CD4-positive, alpha-beta memory T cell (primary cell): ENCODE measurements at regions not wholly inside any gene's neighbourhood (a gene's known extent, or its start where the extent isn't known, plus 50 kb on each side); places are given as distances from the start of the nearest gene placed in this dataset.
"Not testable (repeated sequence)": the region's sequence is repeated elsewhere in the genome, so short reads cannot be mapped to it uniquely, and the experiment has no call there.

Source experiments
- CTCF ChIA-PET: fragments of 350-600 bp; sonication (Branson Sonifier 250); formaldehyde crosslinking; loops from one replicate; lab custom pipeline; 2021; ENCODE audit warnings: inconsistent platforms; ENCODE audit not compliant: partially characterized antibody; lab: Charles Lee
- POLR2A ChIA-PET: fragments of 350-600 bp; sonication (Branson Sonifier 250); formaldehyde crosslinking; loops from one replicate; lab custom pipeline; 2021; ENCODE audit not compliant: partially characterized antibody; lab: Charles Lee
- DNase-seq, 5 donors: peaks; one replicate each; pipeline versions ENCODE4 v3.0.0 to v3.0.0-alpha.2; 2020 to 2022; ENCODE audit warnings: mixed read lengths in 1 of 5
- H3K27ac ChIP-seq: one replicate; pipeline ENCODE4 v1.7.0; 2013; ENCODE audit warnings: low read depth, low read length
- H3K27me3 ChIP-seq: 2 replicates; pipeline ENCODE4 v1.7.0; 2013; ENCODE audit warnings: mild to moderate bottlenecking, low read length, moderate library complexity; ENCODE audit not compliant: insufficient read depth
- H3K36me3 ChIP-seq: 2 replicates; pipeline ENCODE4 v1.7.0; 2013; ENCODE audit warnings: mild to moderate bottlenecking, low read length, moderate library complexity; ENCODE audit not compliant: insufficient read depth
- H3K4me1 ChIP-seq: 2 replicates; pipeline ENCODE4 v1.7.0; 2013; ENCODE audit warnings: mild to moderate bottlenecking, low read length, moderate library complexity; ENCODE audit not compliant: insufficient read depth
- H3K4me3 ChIP-seq, 2 donors: one replicate each; pipeline ENCODE4 v1.7.0; 2013; ENCODE audit warnings: low read length in 2 of 2, mild to moderate bottlenecking in 1 of 2
- H3K9me3 ChIP-seq, 2 donors: one replicate each; pipeline ENCODE4 v1.7.0; 2013; ENCODE audit warnings: low read length in 2 of 2, control low read depth in 1 of 2; ENCODE audit not compliant: control insufficient read depth in 1 of 2
- H3K27ac Mint-ChIP-seq, 7 donors: one replicate each; pipeline ENCODE4 v1.8.0; 2020 to 2021; ENCODE audit warnings: mixed read lengths in 7 of 7, mild to moderate bottlenecking in 6 of 7, inconsistent platforms in 3 of 7, moderate library complexity in 3 of 7
- H3K27me3 Mint-ChIP-seq, 2 donors: one replicate each; pipeline ENCODE4 v1.8.0; 2020 to 2021; ENCODE audit warnings: mixed read lengths in 2 of 2
- H3K36me3 Mint-ChIP-seq, 2 donors: one replicate each; pipeline ENCODE4 v1.8.0; 2020 to 2021; ENCODE audit warnings: mixed read lengths in 2 of 2, inconsistent platforms in 1 of 2, mild to moderate bottlenecking in 1 of 2
- H3K4me1 Mint-ChIP-seq, 4 donors: one replicate each; pipeline ENCODE4 v1.8.0; 2020 to 2021; ENCODE audit warnings: mixed read lengths in 4 of 4, mild to moderate bottlenecking in 1 of 4
- H3K4me3 Mint-ChIP-seq, 8 donors: one replicate each; pipeline ENCODE4 v1.8.0; 2020 to 2021; ENCODE audit warnings: mixed read lengths in 8 of 8, mild to moderate bottlenecking in 7 of 8, moderate library complexity in 6 of 8, inconsistent platforms in 3 of 8
- H3K9me3 Mint-ChIP-seq, 8 donors: one replicate each; pipeline ENCODE4 v1.8.0; 2020 to 2021; ENCODE audit warnings: mixed read lengths in 8 of 8, mild to moderate bottlenecking in 5 of 8, inconsistent platforms in 3 of 8, moderate library complexity in 1 of 8
- intact Hi-C: fragments of 100-400 bp; cut with micrococcal nuclease; formaldehyde crosslinking; loops from one replicate; pipeline ENCODE4 v1.15.1; 2023

GRCh38 chr13:78540058-78540457, 63.3 kb downstream of the POU4F1 start:
- peaks cover 0 to 5% (median 0%) of the 10 kb centered on the region in 8 donors for H3K9me3 Mint-ChIP-seq
- peaks cover 0 to 17% of the 10 kb centered on the region in 2 donors for H3K27me3 Mint-ChIP-seq
- H3K4me3 Mint-ChIP-seq = no peak overlapping the region
- Histone ChIP-seq H3K9me3 (no peaks in the 10 kb centered on the region), H3K27ac (no peak overlapping the region), H3K27me3 (no peaks in the 10 kb centered on the region), H3K36me3 (no peaks in the 10 kb centered on the region), H3K4me3 (no peak overlapping the region), H3K4me1 (no peaks in the 10 kb centered on the region)
- no peak overlapping the region for H3K27ac Mint-ChIP-seq
- no peaks in the 10 kb centered on the region for H3K36me3 Mint-ChIP-seq
- H3K4me1 Mint-ChIP-seq = no peaks in the 10 kb centered on the region
- ChIA-PET POLR2A (no interaction called here), CTCF (no interaction called here)
- intact Hi-C loops = no loop called here
- no peak for DNase-seq

DNA sequence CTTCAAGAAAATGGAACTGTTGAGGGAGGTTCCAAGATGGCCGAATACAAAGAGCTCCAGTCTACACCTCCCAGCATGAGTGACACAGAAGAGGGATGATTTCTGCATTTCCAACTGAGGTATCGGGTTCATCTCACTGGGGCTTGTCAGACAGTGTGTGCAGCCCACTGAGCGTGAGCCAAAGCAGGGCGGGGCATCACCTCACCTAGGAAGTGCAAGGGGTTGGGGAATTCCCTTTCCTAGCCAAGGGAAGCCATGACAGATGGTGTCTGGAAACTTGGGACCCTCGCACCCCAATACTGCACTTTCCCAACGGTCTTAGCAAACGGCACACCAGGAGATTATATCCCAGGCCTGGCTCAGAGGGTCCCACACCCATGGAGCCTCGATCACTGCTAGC, 77.3 kb downstream of the POU4F1 start:
- H3K36me3 Mint-ChIP-seq, H3K4me1 Mint-ChIP-seq, H3K27ac ChIP-seq, H3K4me3 ChIP-seq, intact Hi-C loops, H3K27me3 ChIP-seq, POLR2A ChIA-PET, H3K4me3 Mint-ChIP-seq, CTCF ChIA-PET, H3K36me3 ChIP-seq, H3K4me1 ChIP-seq, H3K9me3 ChIP-seq, H3K27me3 Mint-ChIP-seq, DNase-seq, H3K27ac Mint-ChIP-seq: not testable (repeated sequence)
- H3K9me3 Mint-ChIP-seq = peaks cover 0 to 22% (median 11%) of the 10 kb centered on the region in 8 donors

DNA sequence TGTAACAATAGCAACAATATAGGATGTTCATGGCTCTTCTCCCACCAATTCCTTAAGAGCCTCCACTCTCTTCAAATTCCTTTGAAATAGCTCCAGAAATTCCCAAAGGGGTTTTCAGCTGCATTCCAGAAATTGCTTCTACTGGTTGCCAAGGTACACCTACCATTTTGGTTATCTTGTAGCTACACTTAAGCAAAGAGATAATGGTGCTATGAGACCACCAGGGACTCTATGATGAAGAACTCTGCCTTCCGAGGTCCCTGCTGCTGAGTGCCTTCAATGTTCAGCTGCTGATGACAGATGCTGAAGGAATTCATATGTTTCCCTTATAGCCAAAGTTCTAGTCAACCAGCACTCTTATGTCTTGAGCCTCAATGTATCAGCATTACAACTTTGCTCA, 78.4 kb downstream of the POU4F1 start:
- Histone ChIP-seq H3K4me3 (no peak overlapping the region), H3K27me3 (no peaks in the 10 kb centered on the region), H3K27ac (no peak overlapping the region), H3K9me3 (no peaks in the 10 kb centered on the region), H3K4me1 (no peaks in the 10 kb centered on the region), H3K36me3 (no peaks in the 10 kb centered on the region)
- peaks cover 0 to 16% (median 7%) of the 10 kb centered on the region in 8 donors for H3K9me3 Mint-ChIP-seq
- H3K4me1 Mint-ChIP-seq = no peaks in the 10 kb centered on the region
- intact Hi-C loops = no loop called here
- no peak overlapping the region for H3K27ac Mint-ChIP-seq
- H3K4me3 Mint-ChIP-seq = no peak overlapping the region
- ChIA-PET CTCF (no interaction called here), POLR2A (no interaction called here)
- no peaks in the 10 kb centered on the region for H3K36me3 Mint-ChIP-seq
- peaks cover 3 to 7% of the 10 kb centered on the region in 2 donors for H3K27me3 Mint-ChIP-seq
- no peak for DNase-seq

DNA sequence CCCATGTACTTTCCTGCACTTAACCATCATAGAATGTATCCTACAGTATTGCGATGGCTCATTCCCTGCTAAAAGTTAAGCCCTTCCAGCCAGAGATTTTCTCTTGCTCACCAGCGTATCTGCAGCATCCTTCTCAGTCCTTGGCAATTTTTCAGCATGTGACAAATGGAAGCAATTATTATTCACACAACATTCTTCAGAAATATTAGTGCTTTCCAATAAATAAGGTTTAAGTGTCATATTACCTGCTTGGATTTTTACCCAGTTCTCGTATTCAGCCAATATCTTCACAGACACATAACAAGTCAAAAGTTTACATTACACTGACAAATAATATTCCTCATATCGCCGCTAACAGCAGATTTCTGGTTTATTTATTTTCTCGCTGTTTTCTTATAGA, 82.3 kb downstream of the POU4F1 start:
- POLR2A ChIA-PET = no interaction called here
- Histone ChIP-seq H3K27me3 (no peaks in the 10 kb centered on the region), H3K27ac (no peak overlapping the region), H3K4me3 (no peak overlapping the region), H3K4me1 (no peaks in the 10 kb centered on the region), H3K36me3 (no peaks in the 10 kb centered on the region), H3K9me3 (no peaks in the 10 kb centered on the region)
- CTCF ChIA-PET = no interaction called here
- intact Hi-C loops = no loop called here
- Mint-ChIP-seq H3K36me3 (no peaks in the 10 kb centered on the region), H3K4me3 (no peak overlapping the region), H3K9me3 (peaks cover 0 to 14% (median 9%) of the 10 kb centered on the region in 8 donors), H3K4me1 (no peaks in the 10 kb centered on the region), H3K27ac (no peak overlapping the region), H3K27me3 (peaks cover 3 to 6% of the 10 kb centered on the region in 2 donors)
- DNase-seq = no peak

DNA sequence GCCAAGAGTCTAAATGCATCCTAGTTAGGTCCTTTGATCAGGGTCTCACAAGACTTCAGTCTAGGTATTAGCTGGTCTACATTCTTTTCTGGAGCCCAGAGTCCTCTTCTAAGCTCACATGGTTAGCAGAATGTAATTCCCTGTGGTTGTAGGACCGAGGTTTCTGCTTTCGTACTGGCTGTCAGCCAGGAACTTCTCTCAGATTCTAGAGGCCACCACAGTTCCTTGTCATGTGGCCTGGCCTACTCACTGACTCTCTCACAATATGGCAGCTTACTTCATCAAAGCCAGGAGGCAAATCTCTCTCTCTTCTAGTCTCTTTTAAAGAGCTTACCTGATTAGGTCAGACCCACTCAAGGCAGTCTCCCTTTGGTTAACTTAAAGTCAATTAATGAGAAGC, 82.9 kb downstream of the POU4F1 start:
- Histone ChIP-seq H3K9me3 (no peaks in the 10 kb centered on the region), H3K27me3 (no peaks in the 10 kb centered on the region), H3K4me3 (no peak overlapping the region), H3K4me1 (no peaks in the 10 kb centered on the region), H3K36me3 (no peaks in the 10 kb centered on the region), H3K27ac (no peak overlapping the region)
- Mint-ChIP-seq H3K36me3 (no peaks in the 10 kb centered on the region), H3K27ac (no peak overlapping the region), H3K9me3 (peaks cover 0 to 11% (median 5%) of the 10 kb centered on the region in 8 donors), H3K4me3 (no peak overlapping the region), H3K27me3 (peaks cover 3 to 4% of the 10 kb centered on the region in 2 donors), H3K4me1 (no peaks in the 10 kb centered on the region)
- CTCF ChIA-PET = no interaction called here
- intact Hi-C loops = no loop called here
- POLR2A ChIA-PET = no interaction called here
- no peak for DNase-seq

GRCh38 chr13:78518482-78518881, 84.9 kb downstream of the POU4F1 start:
- CTCF ChIA-PET = not testable (repeated sequence)

GRCh38 chr13:78499802-78500201, 103.5 kb downstream of the POU4F1 start:
- intact Hi-C loops = no loop called here
- no peak overlapping the region for H3K4me3 ChIP-seq
- no peak for DNase-seq
- Mint-ChIP-seq H3K4me1 (no peaks in the 10 kb centered on the region), H3K4me3 (no peak overlapping the region), H3K36me3 (no peaks in the 10 kb centered on the region), H3K27ac (no peak overlapping the region), H3K9me3 (peaks cover 0 to 5% (median 1%) of the 10 kb centered on the region in 8 donors), H3K27me3 (peaks cover 1 to 3% of the 10 kb centered on the region in 2 donors)
- no peaks in the 10 kb centered on the region for H3K4me1 ChIP-seq
- no peak overlapping the region for H3K27ac ChIP-seq
- POLR2A ChIA-PET = no interaction called here
- CTCF ChIA-PET = no interaction called here
- no peaks in the 10 kb centered on the region for H3K27me3 ChIP-seq
- H3K36me3 ChIP-seq = no peaks in the 10 kb centered on the region
- no peaks in the 10 kb centered on the region for H3K9me3 ChIP-seq

More at GRCh38 chr13:78518482-78518881, 84.9 kb downstream of the POU4F1 start:
- H3K4me3 Mint-ChIP-seq, H3K27me3 ChIP-seq, H3K4me1 Mint-ChIP-seq, H3K36me3 ChIP-seq, H3K9me3 ChIP-seq, H3K36me3 Mint-ChIP-seq, POLR2A ChIA-PET, intact Hi-C loops, H3K4me1 ChIP-seq, H3K27me3 Mint-ChIP-seq, DNase-seq, H3K4me3 ChIP-seq, H3K27ac ChIP-seq, H3K27ac Mint-ChIP-seq: not testable (repeated sequence)
- H3K9me3 Mint-ChIP-seq = peaks cover 0 to 11% (median 5%) of the 10 kb centered on the region in 8 donors
